ENCODE measurements at regions not wholly inside any gene's neighbourhood (a gene's known extent, or its start where the extent isn't known, plus 50 kb on each side); places are given as distances from the start of the nearest gene placed in this dataset.

GRCh38 chr11:113554526-113554925 lies 79.3 kb upstream of the DRD2 start:
- TF ChIP-seq CTCF (IDR thresholded peaks at IDR 0.05) (no peak), EP300 (IDR thresholded peaks at IDR 0.05) (no peak)
